HG02884 (cell line): ENCODE measurements at regions not wholly inside any gene's neighbourhood (a gene's known extent, or its start where the extent isn't known, plus 50 kb on each side); places are given as distances from the start of the nearest gene placed in this dataset.
"Not testable (repeated sequence)": the region's sequence is repeated elsewhere in the genome, so short reads cannot be mapped to it uniquely, and the experiment has no call there.

Experiments
- ATAC-seq: cut with Tn5 transposase; IDR thresholded peaks from one replicate; pipeline ENCODE4 v1.9.1; 2021; ENCODE audit warnings: mild to moderate bottlenecking, moderate library complexity; ENCODE audit not compliant: unreplicated experiment

- ATAC-seq = no peak
Measured at GRCh38 chrX:129361576-129361975, 161.7 kb downstream of the SMARCA1 start.

- peak; percentile 79 for ATAC-seq
Measured at GRCh38 chrX:129360175-129360574, 163.1 kb downstream of the SMARCA1 start.

GRCh38 chrX:129359269-129359668 is 164.0 kb downstream of the SMARCA1 start:
- ATAC-seq = no peak

- not testable (repeated sequence) for ATAC-seq
Measured at GRCh38 chrX:129357428-129357827, 165.9 kb downstream of the SMARCA1 start.

- ATAC-seq = no peak
Measured at GRCh38 chrX:129347291-129347690, 176.0 kb downstream of the SMARCA1 start.

GRCh38 chrX:129346574-129346973 is 176.7 kb downstream of the SMARCA1 start:
- no peak for ATAC-seq

GRCh38 chrX:129337264-129337663 is 186.0 kb downstream of the SMARCA1 start:
- ATAC-seq = not testable (repeated sequence)

GRCh38 chrX:129323115-129323514 is 200.2 kb downstream of the SMARCA1 start:
- ATAC-seq = no peak

- ATAC-seq = no peak
Measured at GRCh38 chrX:129318375-129318774, 204.9 kb downstream of the SMARCA1 start.

GRCh38 chrX:129316461-129316860 is 206.8 kb downstream of the SMARCA1 start:
- no peak for ATAC-seq

GRCh38 chrX:129310000-129310399 is 213.3 kb downstream of the SMARCA1 start:
- no peak for ATAC-seq

- ATAC-seq = no peak
Measured at GRCh38 chrX:129262912-129263311, 260.4 kb downstream of the SMARCA1 start.

GRCh38 chrX:129255516-129255915 is 267.8 kb downstream of the SMARCA1 start:
- not testable (repeated sequence) for ATAC-seq

- ATAC-seq = no peak
Measured at GRCh38 chrX:129249563-129249962, 273.7 kb downstream of the SMARCA1 start.

- ATAC-seq = no peak
Measured at GRCh38 chrX:129247642-129248041, 275.6 kb downstream of the SMARCA1 start.

- ATAC-seq = no peak
Measured at GRCh38 chrX:129239371-129239770, 283.9 kb downstream of the SMARCA1 start.

GRCh38 chrX:129238011-129238410 is 285.3 kb downstream of the SMARCA1 start:
- ATAC-seq = no peak

GRCh38 chrX:129235903-129236302 is 287.4 kb downstream of the SMARCA1 start:
- no peak for ATAC-seq

GRCh38 chrX:129233786-129234185 is 289.5 kb downstream of the SMARCA1 start:
- ATAC-seq = no peak

GRCh38 chrX:129230850-129231512 is 292.3 kb downstream of the SMARCA1 start:
- ATAC-seq = no peak

GRCh38 chrX:129230168-129230567 is 293.1 kb downstream of the SMARCA1 start:
- ATAC-seq = no peak

GRCh38 chrX:129227366-129227765 is 295.9 kb downstream of the SMARCA1 start:
- ATAC-seq = no peak

- no peak for ATAC-seq
Measured at GRCh38 chrX:129193357-129193756, 329.9 kb downstream of the SMARCA1 start.
